Activated naive CD4-positive, alpha-beta T cell treated with anti-CD3 and anti-CD28 coated beads for 36 hours (primary cell): ENCODE measurements at regions not wholly inside any gene's neighbourhood (a gene's known extent, or its start where the extent isn't known, plus 50 kb on each side); places are given as distances from the start of the nearest gene placed in this dataset.

ENCODE experiments used
- CTCF ChIA-PET: fragments of 350-600 bp; sonication (Branson Sonifier 250); formaldehyde crosslinking; loops from one replicate; lab custom pipeline; 2021; ENCODE audit warnings: antibody characterized with exemption; lab: Charles Lee
- DNase-seq: peaks from one replicate; pipeline ENCODE4 v3.0.0-alpha.2; 2020
- H3K27ac Mint-ChIP-seq: one replicate; pipeline ENCODE4 v1.8.0; 2021; ENCODE audit warnings: mild to moderate bottlenecking, mixed read lengths
- H3K27me3 Mint-ChIP-seq: one replicate; pipeline ENCODE4 v1.8.0; 2021; ENCODE audit warnings: low read depth, mixed read lengths
- H3K36me3 Mint-ChIP-seq: one replicate; pipeline ENCODE4 v1.8.0; 2021; ENCODE audit warnings: low read depth, mixed read lengths
- H3K4me1 Mint-ChIP-seq: one replicate; pipeline ENCODE4 v1.8.0; 2021; ENCODE audit warnings: low read depth, mixed read lengths
- H3K4me3 Mint-ChIP-seq: one replicate; pipeline ENCODE4 v1.8.0; 2021; ENCODE audit warnings: mild to moderate bottlenecking, moderate library complexity, mixed read lengths
- H3K9me3 Mint-ChIP-seq: one replicate; pipeline ENCODE4 v1.8.0; 2021; ENCODE audit warnings: mixed read lengths
- intact Hi-C: fragments of 100-400 bp; cut with micrococcal nuclease; formaldehyde crosslinking; loops from one replicate; pipeline ENCODE4 v1.15.1; 2023

DNA sequence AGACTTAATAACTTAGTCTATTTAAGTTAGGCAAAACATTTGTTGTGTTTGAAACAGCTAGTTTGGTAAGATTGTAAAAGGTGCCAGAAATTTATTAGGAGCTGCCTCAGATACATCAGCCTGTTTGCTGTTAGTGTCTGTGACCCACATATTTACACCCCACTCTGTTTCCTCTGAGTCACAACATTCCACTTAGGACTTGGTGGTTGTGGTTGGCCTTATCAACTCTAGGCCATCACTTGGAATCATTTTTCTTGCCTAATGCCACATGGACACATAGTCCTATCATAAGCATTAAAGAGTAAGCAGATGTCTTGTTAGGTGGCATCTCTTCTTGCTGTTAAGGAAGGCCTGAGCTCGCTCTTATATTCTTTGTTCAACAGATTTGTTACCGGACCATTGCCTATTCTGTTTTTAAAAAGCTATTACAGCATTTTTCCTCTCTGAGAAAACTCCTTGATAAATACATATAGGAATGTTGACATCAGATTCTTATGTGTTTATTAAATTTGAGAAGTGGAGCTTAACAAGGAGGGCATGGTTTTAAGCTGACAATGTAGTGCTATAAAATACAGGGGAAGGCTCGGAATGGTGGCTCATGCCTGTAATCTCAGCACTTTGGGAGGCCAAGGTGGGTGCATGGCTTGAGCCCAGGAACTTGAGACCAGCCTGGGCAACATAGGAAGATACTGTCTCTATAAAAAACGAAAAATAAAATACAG is 51.2 kb upstream of the PGRMC2 start:
- no peak for DNase-seq
- no peak overlapping the region for H3K4me3 Mint-ChIP-seq
- no peaks in the 10 kb centered on the region for H3K36me3 Mint-ChIP-seq
- H3K27me3 Mint-ChIP-seq: no peaks in the 10 kb centered on the region
- intact Hi-C loops: no loop called here
- CTCF ChIA-PET: no interaction called here
- no peaks in the 10 kb centered on the region for H3K9me3 Mint-ChIP-seq
- no peaks in the 10 kb centered on the region for H3K4me1 Mint-ChIP-seq
- no peak overlapping the region for H3K27ac Mint-ChIP-seq

DNA sequence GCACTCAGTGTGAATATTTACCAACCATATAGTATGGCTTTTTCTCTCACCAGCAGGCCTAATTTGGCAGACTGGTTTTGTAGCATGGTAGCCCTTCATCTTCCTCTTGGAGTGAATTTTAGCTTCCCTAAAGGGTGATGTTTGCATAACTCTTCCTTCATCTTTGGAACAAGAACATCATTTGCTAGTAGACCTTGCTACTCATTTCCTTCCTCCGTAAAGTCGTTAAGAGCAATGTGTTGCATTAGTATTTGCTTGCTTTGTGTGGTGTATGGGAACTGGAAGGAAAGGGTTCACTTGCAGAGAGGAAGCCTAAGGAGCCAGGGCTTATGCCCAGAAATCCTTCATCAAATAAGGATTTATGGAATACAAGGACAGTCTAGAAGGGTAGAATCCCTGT is 50.2 kb upstream of the PGRMC2 start:
- DNase-seq: no peak
- Mint-ChIP-seq H3K4me3 (no peak overlapping the region), H3K27me3 (no peaks in the 10 kb centered on the region), H3K9me3 (no peaks in the 10 kb centered on the region), H3K36me3 (no peaks in the 10 kb centered on the region), H3K27ac (no peak overlapping the region), H3K4me1 (no peaks in the 10 kb centered on the region)
- CTCF ChIA-PET: no interaction called here
- intact Hi-C loops: no loop called here
